Nephron (organoid): ENCODE measurements at regions not wholly inside any gene's neighbourhood (a gene's known extent, or its start where the extent isn't known, plus 50 kb on each side); places are given as distances from the start of the nearest gene placed in this dataset.

Experiments used
- H3K27ac Mint-ChIP-seq, 3 experiments: 2 replicates each; pipeline ENCODE4 v1.8.0; 2020; ENCODE audit warnings: mixed read lengths in 3 of 3, mild to moderate bottlenecking in 2 of 3, moderate library complexity in 1 of 3
- H3K27me3 Mint-ChIP-seq: 2 replicates; pipeline ENCODE4 v1.8.0; 2021; ENCODE audit warnings: low read depth, mild to moderate bottlenecking, moderate library complexity, mixed read lengths
- H3K36me3 Mint-ChIP-seq: 2 replicates; pipeline ENCODE4 v1.8.0; 2020; ENCODE audit warnings: low read depth, mixed read lengths
- H3K4me1 Mint-ChIP-seq: 2 replicates; pipeline ENCODE4 v1.8.0; 2020; ENCODE audit warnings: mixed read lengths
- H3K4me3 Mint-ChIP-seq, 3 experiments: 2 replicates each; pipeline ENCODE4 v1.8.0; 2020; ENCODE audit warnings: mild to moderate bottlenecking in 3 of 3, mixed read lengths in 3 of 3, moderate library complexity in 2 of 3
- H3K9me3 Mint-ChIP-seq: 2 replicates; pipeline ENCODE4 v1.8.0; 2020; ENCODE audit warnings: mixed read lengths
- CTCF ChIP-seq, 3 experiments: fragments of 200-600 bp; sonication (generic); IDR thresholded peaks; one replicate each; pipeline ENCODE4 v1.5.0; 2021; ENCODE audit warnings: antibody characterized with exemption in 3 of 3; ENCODE audit not compliant: unreplicated experiment in 3 of 3

GRCh38 chr11:109480251-109480650 lies 58.3 kb downstream of the C11orf87 start:
- Mint-ChIP-seq H3K4me1 (no peaks in the 10 kb centered on the region), H3K9me3 (peaks cover 3% of the 10 kb centered on the region), H3K36me3 (no peaks in the 10 kb centered on the region), H3K27ac (no peak overlapping the region), H3K27me3 (no peaks in the 10 kb centered on the region), H3K4me3 (no peak overlapping the region)
- TF ChIP-seq CTCF (IDR thresholded peaks at IDR 0.05; ENCODE audit: unreplicated experiment in 3 of 3): no peak

- Mint-ChIP-seq H3K4me3 (no peak overlapping the region), H3K27ac (no peak overlapping the region), H3K4me1 (no peaks in the 10 kb centered on the region), H3K9me3 (peaks cover 3% of the 10 kb centered on the region), H3K27me3 (peaks cover under 1% of the 10 kb centered on the region), H3K36me3 (no peaks in the 10 kb centered on the region)
- no peak for TF ChIP-seq CTCF (IDR thresholded peaks at IDR 0.05; ENCODE audit: unreplicated experiment in 3 of 3)
These were observed 64.1 kb downstream of the C11orf87 start for GRCh38 chr11:109486129-109486528.

GRCh38 chr11:109490953-109491635 lies 69.1 kb downstream of the C11orf87 start:
- H3K27me3 Mint-ChIP-seq: peaks cover 4% of the 10 kb centered on the region
- H3K4me3 Mint-ChIP-seq: no peak overlapping the region
- H3K4me1 Mint-ChIP-seq: no peaks in the 10 kb centered on the region
- no peak overlapping the region for H3K27ac Mint-ChIP-seq
- no peak for TF ChIP-seq CTCF (IDR thresholded peaks at IDR 0.05; ENCODE audit: unreplicated experiment in 3 of 3)
- no peaks in the 10 kb centered on the region for H3K9me3 Mint-ChIP-seq
- no peaks in the 10 kb centered on the region for H3K36me3 Mint-ChIP-seq

- Mint-ChIP-seq H3K27me3 (no peaks in the 10 kb centered on the region), H3K4me1 (peaks cover 12% of the 10 kb centered on the region), H3K27ac (no peak overlapping the region), H3K36me3 (no peaks in the 10 kb centered on the region), H3K4me3 (no peak overlapping the region), H3K9me3 (no peaks in the 10 kb centered on the region)
- no peak for TF ChIP-seq CTCF (IDR thresholded peaks at IDR 0.05; ENCODE audit: unreplicated experiment in 3 of 3)
These were observed 84.1 kb downstream of the C11orf87 start for GRCh38 chr11:109506115-109506514.

GRCh38 chr11:109507331-109507730 lies 85.3 kb downstream of the C11orf87 start:
- no peak for TF ChIP-seq CTCF (IDR thresholded peaks at IDR 0.05; ENCODE audit: unreplicated experiment in 3 of 3)
- H3K4me3 Mint-ChIP-seq: no peak overlapping the region
- peaks cover 12% of the 10 kb centered on the region for H3K4me1 Mint-ChIP-seq
- no peak overlapping the region for H3K27ac Mint-ChIP-seq
- no peaks in the 10 kb centered on the region for H3K36me3 Mint-ChIP-seq
- H3K9me3 Mint-ChIP-seq: no peaks in the 10 kb centered on the region
- no peaks in the 10 kb centered on the region for H3K27me3 Mint-ChIP-seq
